Uterus (tissue), 2 donors: ENCODE measurements at regions not wholly inside any gene's neighbourhood (a gene's known extent, or its start where the extent isn't known, plus 50 kb on each side); places are given as distances from the start of the nearest gene placed in this dataset.

Source experiments
- CTCF ChIP-seq, 4 experiments: fragments of 200-600 bp in 2 of 4; fragments of 450-650 bp in 2 of 4; sonication (generic) in 2 of 4; IDR thresholded peaks; one replicate each; pipeline ENCODE4 v1.5.1; 2016 to 2019; ENCODE audit warnings: antibody characterized with exemption in 4 of 4, mild to moderate bottlenecking in 2 of 4, moderate library complexity in 1 of 4
- POLR2A ChIP-seq, 2 donors: fragments of 450-650 bp; IDR thresholded peaks; one replicate each; pipeline ENCODE4 v1.6.1; 2016; ENCODE audit warnings: antibody characterized with exemption in 2 of 2, mild to moderate bottlenecking in 1 of 2, moderate library complexity in 1 of 2

- no peak for TF ChIP-seq POLR2A (IDR thresholded peaks at IDR 0.05)
- TF ChIP-seq CTCF (IDR thresholded peaks at IDR 0.05) = no peak
These were observed 253.7 kb upstream of the PRDM9 start for GRCh38 chr5:23253621-23254198.
